Right lobe of liver (tissue), 6 donors: ENCODE measurements at regions not wholly inside any gene's neighbourhood (a gene's known extent, or its start where the extent isn't known, plus 50 kb on each side); places are given as distances from the start of the nearest gene placed in this dataset.
A peak's percentile ranks its signal among the peaks of the same experiment; 100 is the strongest.

ENCODE experiments used
- ATAC-seq, 4 donors: fragments of 200-7000 bp; cut with Tn5 transposase; one replicate each; pipeline ENCODE4 v1.9.1; 2020; ENCODE audit warnings: mild to moderate bottlenecking in 4 of 4, moderate library complexity in 4 of 4
- DNase-seq, 3 donors: peaks; one replicate each; pipeline ENCODE4 v3.0.0-alpha.2; 2020
- H3K27ac ChIP-seq, 3 donors: fragments of 200-600 bp; one replicate each; pipeline ENCODE4 v1.8.0; 2022
- H3K27me3 ChIP-seq, 2 donors: fragments of 200-600 bp; one replicate each; pipeline ENCODE4 v1.8.0; 2022
- H3K36me3 ChIP-seq, 4 donors: fragments of 200-600 bp; sonication (generic) in 1 of 4; one replicate each; pipeline versions ENCODE4 v1.5.1 to v1.8.0; 2017 to 2022; ENCODE audit warnings: control low read depth in 1 of 4
- H3K4me1 ChIP-seq, 4 donors: fragments of 200-600 bp; sonication (generic) in 1 of 4; one replicate each; pipeline versions ENCODE4 v1.5.1 to v1.8.0; 2017 to 2022; ENCODE audit warnings: control low read depth in 1 of 4
- H3K4me3 ChIP-seq, 3 donors: fragments of 200-600 bp; one replicate each; pipeline ENCODE4 v1.8.0; 2022
- H3K9me3 ChIP-seq, 4 donors: fragments of 200-600 bp; sonication (generic) in 1 of 4; one replicate each; pipeline versions ENCODE4 v1.5.1 to v1.8.0; 2017 to 2022; ENCODE audit warnings: control low read depth in 1 of 4
- CTCF ChIP-seq, 4 donors: fragments of 200-600 bp in 3 of 4; fragments of 450-650 bp in 1 of 4; IDR thresholded peaks; one replicate each; pipeline versions ENCODE4 v1.5.1 to v1.8.0; 2016 to 2022; ENCODE audit warnings: antibody characterized with exemption in 4 of 4, mild to moderate bottlenecking in 2 of 4
- POLR2A ChIP-seq: fragments of 450-650 bp; IDR thresholded peaks from one replicate; pipeline ENCODE4 v1.6.1; 2017; ENCODE audit warnings: antibody characterized with exemption, mild to moderate bottlenecking
- WGBS: methylation state at CpG from one replicate; pipeline ENCODE4 v1.1.6; 2018; ENCODE audit warnings: low coverage, low lambda C conversion rate; ENCODE audit not compliant: insufficient coverage; ENCODE audit errors: missing lambda C conversion rate; 5-methylcytosine and 5-hydroxymethylcytosine counted together
- intact Hi-C, 2 donors: fragments of 100-400 bp; cut with DNase I; formaldehyde crosslinking; loops; one replicate each; pipeline versions ENCODE4 v1.11.2 to v1.14.1; 2022
- donor health status: DM: no; HTN: yes; CAD: no.
- donor health status: DM: no; HTN: no; CAD: no.
- donor health status: DM: no; HTN: no; CAD: no.
- donor health status: DM: no; HTN: yes; CAD: no.
- donor health status: DM: no; HTN: yes; CAD: no.

- TF ChIP-seq CTCF (IDR thresholded peaks at IDR 0.05): no peak
- no peak for TF ChIP-seq POLR2A
- WGBS: 73% methylated on average over 4 of the region's 4 CpGs
- no peak for ATAC-seq
Observed at GRCh38 chr20:57914205-57914604, 204.4 kb upstream of the PMEPA1 start.

GRCh38 chr20:57913156-57913930, 203.5 kb upstream of the PMEPA1 start:
- Histone ChIP-seq H3K27me3 (no peaks in the 10 kb centered on the region), H3K36me3 (no peaks in the 10 kb centered on the region), H3K9me3 (no peaks in the 10 kb centered on the region), H3K4me1 (no peaks in the 10 kb centered on the region), H3K27ac (no peak overlapping the region), H3K4me3 (no peak overlapping the region)
- 78% methylated on average over 3 of the region's 12 CpGs for WGBS
- no peak for TF ChIP-seq CTCF (IDR thresholded peaks at IDR 0.05)
- TF ChIP-seq POLR2A: no peak
- intact Hi-C loops: no loop called here
- DNase-seq: no peak
- peak in 1 of 4 donors; percentile 19 for ATAC-seq

More at GRCh38 chr20:57914205-57914604, 204.4 kb upstream of the PMEPA1 start:
- Histone ChIP-seq H3K36me3 (no peaks in the 10 kb centered on the region), H3K27me3 (no peaks in the 10 kb centered on the region), H3K9me3 (no peaks in the 10 kb centered on the region), H3K4me3 (no peak overlapping the region), H3K27ac (no peak overlapping the region), H3K4me1 (no peaks in the 10 kb centered on the region)
- intact Hi-C loops: no loop called here
- DNase-seq: no peak

GRCh38 chr20:57912227-57912582, 202.4 kb upstream of the PMEPA1 start:
- Histone ChIP-seq H3K36me3 (no peaks in the 10 kb centered on the region), H3K27me3 (no peaks in the 10 kb centered on the region), H3K4me1 (no peaks in the 10 kb centered on the region), H3K4me3 (no peak overlapping the region), H3K9me3 (no peaks in the 10 kb centered on the region), H3K27ac (no peak overlapping the region)
- intact Hi-C loops: no loop called here
- ATAC-seq: no peak
- no peak for DNase-seq
- TF ChIP-seq POLR2A: no peak
- no peak for TF ChIP-seq CTCF (IDR thresholded peaks at IDR 0.05)
- WGBS: 43% methylated on average over 4 of the region's 6 CpGs

- intact Hi-C loops: no loop called here
- 71% methylated on average over 6 of the region's 14 CpGs for WGBS
- Histone ChIP-seq H3K9me3 (no peaks in the 10 kb centered on the region), H3K36me3 (no peaks in the 10 kb centered on the region), H3K27me3 (no peaks in the 10 kb centered on the region), H3K27ac (no peak overlapping the region), H3K4me3 (no peak overlapping the region), H3K4me1 (no peaks in the 10 kb centered on the region)
- DNase-seq (no peak), ATAC-seq (no peak)
- TF ChIP-seq CTCF (IDR thresholded peaks at IDR 0.05) (no peak), POLR2A (no peak)
Observed at GRCh38 chr20:57911512-57912226, 201.9 kb upstream of the PMEPA1 start.
